ENCODE measurements at regions not wholly inside any gene's neighbourhood (a gene's known extent, or its start where the extent isn't known, plus 50 kb on each side); places are given as distances from the start of the nearest gene placed in this dataset.
A peak's percentile ranks its signal among the peaks of the same experiment; 100 is the strongest.

DNA sequence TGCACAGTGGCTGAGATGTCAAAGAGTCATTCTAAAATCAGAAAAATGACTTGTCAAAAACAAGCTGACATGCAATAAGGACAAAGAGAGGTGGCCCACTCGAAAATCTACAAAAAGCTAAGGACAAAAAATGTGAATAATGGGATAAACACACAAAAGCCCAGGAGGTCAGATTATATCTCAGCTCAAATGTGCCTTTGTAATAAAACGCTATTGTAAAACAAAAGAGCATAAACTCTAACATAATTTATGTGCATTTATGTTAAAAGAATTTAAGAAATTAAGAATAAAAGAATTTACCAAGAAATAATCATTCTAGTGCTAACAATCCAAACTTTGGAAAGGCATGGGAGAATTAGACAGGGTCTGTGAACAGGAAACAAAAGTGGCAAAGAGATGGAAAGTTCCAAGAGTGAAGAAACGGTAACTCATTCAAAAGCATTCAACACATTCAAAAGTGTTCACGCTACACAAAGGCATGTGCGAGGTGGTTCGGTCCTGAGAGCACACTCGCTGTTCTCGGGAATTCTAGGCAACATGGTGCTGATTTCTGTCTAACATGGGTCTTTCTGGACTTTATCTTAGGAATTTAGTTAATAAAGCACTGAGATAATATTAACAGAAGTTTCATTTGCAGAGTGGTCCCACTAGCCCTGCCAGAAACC lies 197.7 kb downstream of the KATNAL1 start:
- H3K4me1 ChIP-seq: peaks cover 13% of the 10 kb centered on the region
- no peaks in the 10 kb centered on the region for H3K9me3 ChIP-seq
- no peak for DNase-seq
- H3K36me3 ChIP-seq: no peaks in the 10 kb centered on the region
- H3K4me3 ChIP-seq: no peak overlapping the region
- intact Hi-C loops (cut with DNase I): loop anchor here (5.0 to 10.0 kb wide), 2 partner anchors 185 to 337 kb away; no protein-coding TSS in a partner anchor
- TF ChIP-seq, protein P1, sequence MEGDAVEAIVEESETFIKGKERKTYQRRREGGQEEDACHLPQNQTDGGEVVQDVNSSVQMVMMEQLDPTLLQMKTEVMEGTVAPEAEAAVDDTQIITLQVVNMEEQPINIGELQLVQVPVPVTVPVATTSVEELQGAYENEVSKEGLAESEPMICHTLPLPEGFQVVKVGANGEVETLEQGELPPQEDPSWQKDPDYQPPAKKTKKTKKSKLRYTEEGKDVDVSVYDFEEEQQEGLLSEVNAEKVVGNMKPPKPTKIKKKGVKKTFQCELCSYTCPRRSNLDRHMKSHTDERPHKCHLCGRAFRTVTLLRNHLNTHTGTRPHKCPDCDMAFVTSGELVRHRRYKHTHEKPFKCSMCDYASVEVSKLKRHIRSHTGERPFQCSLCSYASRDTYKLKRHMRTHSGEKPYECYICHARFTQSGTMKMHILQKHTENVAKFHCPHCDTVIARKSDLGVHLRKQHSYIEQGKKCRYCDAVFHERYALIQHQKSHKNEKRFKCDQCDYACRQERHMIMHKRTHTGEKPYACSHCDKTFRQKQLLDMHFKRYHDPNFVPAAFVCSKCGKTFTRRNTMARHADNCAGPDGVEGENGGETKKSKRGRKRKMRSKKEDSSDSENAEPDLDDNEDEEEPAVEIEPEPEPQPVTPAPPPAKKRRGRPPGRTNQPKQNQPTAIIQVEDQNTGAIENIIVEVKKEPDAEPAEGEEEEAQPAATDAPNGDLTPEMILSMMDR (IDR thresholded peaks at IDR 0.05): no peak
- no peaks in the 10 kb centered on the region for H3K27me3 ChIP-seq
- no peak overlapping the region for H3K27ac ChIP-seq
- no peak for ATAC-seq

DNA sequence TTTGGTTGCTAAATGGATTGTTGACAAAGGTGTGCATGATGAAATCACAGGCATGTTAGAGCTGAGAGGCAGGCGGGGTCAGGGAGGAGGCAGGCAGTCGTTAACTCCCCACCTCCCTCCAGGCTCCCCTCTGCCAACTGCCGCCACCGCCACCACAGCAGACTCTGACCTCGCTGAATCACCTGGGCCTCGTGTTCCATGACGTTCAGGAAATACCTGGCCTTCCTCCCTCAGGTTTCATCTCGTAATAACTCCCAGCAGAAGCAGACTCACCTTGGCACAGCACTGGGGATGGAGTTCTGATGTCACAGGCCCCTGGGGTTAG lies 198.5 kb downstream of the KATNAL1 start:
- DNase-seq (peak; percentile 89), ATAC-seq (peak; percentile 87)
- Histone ChIP-seq H3K4me3 (no peak overlapping the region), H3K36me3 (no peaks in the 10 kb centered on the region), H3K4me1 (peaks cover 7% of the 10 kb centered on the region), H3K27me3 (no peaks in the 10 kb centered on the region), H3K9me3 (no peaks in the 10 kb centered on the region), H3K27ac (no peak overlapping the region)
- intact Hi-C loops (cut with DNase I): no loop called here
- TF ChIP-seq, protein P1 (IDR thresholded peaks at IDR 0.05): no peak

DNA sequence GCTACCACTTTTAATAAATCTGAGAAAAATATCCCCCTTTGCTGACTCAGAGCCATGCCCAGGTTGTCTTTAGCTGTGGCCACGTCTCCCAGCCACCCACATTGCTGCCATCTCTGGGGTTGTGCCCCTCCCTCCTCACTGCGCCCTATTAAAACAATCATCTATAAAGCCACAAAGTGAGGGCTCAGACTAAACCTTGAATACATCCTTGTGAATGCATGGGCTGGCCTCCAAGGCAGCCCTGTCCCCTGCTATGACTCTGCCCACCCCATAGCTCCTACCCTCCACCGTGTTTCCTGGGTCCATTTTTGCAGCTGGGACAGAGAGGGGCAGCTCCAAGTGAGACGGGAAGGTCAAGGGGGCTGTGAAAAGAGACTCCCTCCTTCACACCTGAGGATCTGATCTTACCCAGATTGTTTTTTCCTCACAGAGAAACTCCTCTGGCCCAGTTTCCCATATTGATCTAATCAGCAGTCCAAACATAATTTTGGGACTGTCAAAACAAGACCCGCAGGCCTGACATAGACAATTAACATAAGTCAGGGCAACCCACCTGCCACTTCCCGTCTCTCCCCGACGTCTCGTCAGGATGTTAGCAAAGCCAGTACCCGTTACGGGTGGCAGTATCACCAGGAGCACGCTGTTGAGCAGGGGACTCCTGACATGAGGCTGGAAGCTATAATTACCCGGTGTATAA lies 199.0 kb downstream of the KATNAL1 start:
- peaks cover 3% of the 10 kb centered on the region for H3K4me1 ChIP-seq
- intact Hi-C loops (cut with DNase I): no loop called here
- H3K27ac ChIP-seq: peak overlapping the region; percentile 30
- H3K27me3 ChIP-seq: no peaks in the 10 kb centered on the region
- H3K36me3 ChIP-seq: no peaks in the 10 kb centered on the region
- no peak overlapping the region for H3K4me3 ChIP-seq
- DNase-seq (no peak), ATAC-seq (no peak)
- no peaks in the 10 kb centered on the region for H3K9me3 ChIP-seq
- TF ChIP-seq, protein P1 (IDR thresholded peaks at IDR 0.05): no peak

DNA sequence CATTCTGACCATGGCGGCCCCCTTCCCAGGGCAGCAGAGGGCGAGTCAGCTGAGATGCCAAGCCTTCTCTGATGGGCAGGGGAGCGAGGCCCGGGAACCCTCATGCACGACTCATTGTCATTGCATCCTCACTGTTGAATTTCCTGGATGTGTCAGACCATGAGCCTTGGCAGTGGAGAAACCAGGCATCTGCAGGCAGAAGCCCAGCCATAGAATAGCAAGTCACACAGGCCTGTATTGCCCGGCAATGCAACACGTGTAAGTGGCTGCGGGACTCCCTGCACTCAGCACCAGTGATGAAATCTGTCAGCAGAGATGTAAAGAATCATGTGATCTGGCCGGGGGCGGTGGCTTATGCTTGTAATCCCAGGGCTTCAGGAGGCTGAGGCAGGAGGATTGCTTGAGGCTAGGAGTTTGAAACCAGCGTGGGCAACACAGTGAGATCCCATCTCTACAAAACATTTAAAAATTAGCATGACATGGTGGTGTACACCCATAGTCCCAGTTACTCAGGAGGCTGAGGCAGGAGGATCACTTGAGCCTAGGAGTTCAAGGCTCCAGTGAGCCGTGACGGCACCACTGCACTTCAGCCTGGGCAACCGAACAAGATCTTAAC lies 199.7 kb downstream of the KATNAL1 start:
- TF ChIP-seq, protein P1 (IDR thresholded peaks at IDR 0.05): no peak
- DNase-seq: peak; percentile 71
- peak; percentile 16 for ATAC-seq
- H3K4me1 ChIP-seq: no peaks in the 10 kb centered on the region
- no peak overlapping the region for H3K4me3 ChIP-seq
- H3K9me3 ChIP-seq: no peaks in the 10 kb centered on the region
- H3K36me3 ChIP-seq: no peaks in the 10 kb centered on the region
- intact Hi-C loops (cut with DNase I): no loop called here
- H3K27me3 ChIP-seq: no peaks in the 10 kb centered on the region
- H3K27ac ChIP-seq: no peak overlapping the region

DNA sequence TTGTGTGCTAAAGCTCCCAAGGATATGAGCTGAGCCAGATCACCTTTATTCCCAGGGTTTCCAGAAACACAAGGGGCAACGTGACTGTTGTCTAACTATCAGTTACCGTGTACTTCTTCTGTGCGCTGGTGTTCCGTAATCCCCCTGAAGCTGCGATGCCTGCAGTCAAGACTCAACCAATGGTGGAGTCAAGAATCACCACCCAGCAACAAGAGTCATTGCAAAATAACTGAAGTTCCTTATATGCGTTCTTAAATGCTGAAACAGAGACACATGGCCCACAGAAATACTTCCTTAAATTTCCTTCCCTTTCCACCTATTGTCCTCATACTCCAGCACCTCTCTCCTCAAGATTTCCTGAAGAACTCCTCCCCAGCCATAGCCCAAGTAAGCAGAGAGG lies 200.2 kb downstream of the KATNAL1 start:
- Histone ChIP-seq H3K36me3 (no peaks in the 10 kb centered on the region), H3K4me3 (no peak overlapping the region), H3K9me3 (no peaks in the 10 kb centered on the region), H3K27ac (no peak overlapping the region), H3K27me3 (no peaks in the 10 kb centered on the region), H3K4me1 (no peaks in the 10 kb centered on the region)
- DNase-seq (no peak), ATAC-seq (peak; percentile 56)
- TF ChIP-seq, protein P1 (IDR thresholded peaks at IDR 0.05): no peak
- intact Hi-C loops (cut with DNase I): no loop called here

Measured in upper lobe of right lung (tissue), 1 donor.